ENCODE measurements at regions not wholly inside any gene's neighbourhood (a gene's known extent, or its start where the extent isn't known, plus 50 kb on each side); places are given as distances from the start of the nearest gene placed in this dataset.

GRCh38 chr18:55932675-55933074, 344.7 kb upstream of the TCF4 start:
- H2AFZ ChIP-seq (ENCODE audit: insufficient read depth, low read depth, low read length, poor library complexity, severe bottlenecking), result no peak overlapping the region
- peaks cover 2 to 10% (median 7%) of the 10 kb centered on the region in 7 donors for H3K9me3 Mint-ChIP-seq
- peaks cover 0 to 4% (median 0%) of the 10 kb centered on the region in 3 donors for H3K27me3 Mint-ChIP-seq (ENCODE audit: low read depth in 3 of 3)
- intact Hi-C loops (cut with micrococcal nuclease), result no loop called here
- H3K9me3 ChIP-seq (replicated peaks in 1 of 2; ENCODE audit: control insufficient read depth in 1 of 2, insufficient read depth in 1 of 2, low read length in 2 of 2), result peaks cover 0 to 8% of the 10 kb centered on the region in 2 donors
- H3K36me3 ChIP-seq (replicated peaks in 1 of 2; ENCODE audit: control insufficient read depth in 1 of 2, insufficient read depth in 2 of 2, low read length in 2 of 2), result no peaks in the 10 kb centered on the region
- 100% methylated on average over 1 of the region's 1 CpG for WGBS (ENCODE audit: insufficient coverage)
- no peaks in the 10 kb centered on the region for H4K20me1 ChIP-seq (ENCODE audit: insufficient read depth, low read length)
- H3K79me2 ChIP-seq (ENCODE audit: insufficient read depth, low read length), result no peaks in the 10 kb centered on the region
- no peak overlapping the region for H3K4me3 ChIP-seq (replicated peaks in 1 of 3; ENCODE audit: low read depth in 2 of 3, low read length in 3 of 3)
- no peaks in the 10 kb centered on the region for H3K36me3 Mint-ChIP-seq
- H3K27ac Mint-ChIP-seq, result no peak overlapping the region
- no peak overlapping the region for H3K4me2 ChIP-seq (replicated peaks; ENCODE audit: extremely low read depth, low read length, poor library complexity, severe bottlenecking)
- H3K4me1 ChIP-seq (ENCODE audit: control insufficient read depth in 1 of 2, insufficient read depth in 2 of 2, low read length in 2 of 2), result no peaks in the 10 kb centered on the region
- H3K27me3 ChIP-seq (ENCODE audit: control insufficient read depth in 2 of 2, insufficient read depth in 2 of 2, low read length in 2 of 2), result no peaks in the 10 kb centered on the region
- no peak for DNase-seq
- H3K9ac ChIP-seq (ENCODE audit: insufficient read depth, low read length, poor library complexity, severe bottlenecking), result no peak overlapping the region
- no peak overlapping the region for H3K4me3 Mint-ChIP-seq
- no peaks in the 10 kb centered on the region for H3K4me1 Mint-ChIP-seq
- H3K27ac ChIP-seq (ENCODE audit: low read depth in 1 of 2, low read length in 2 of 2), result no peak overlapping the region
- TF ChIP-seq CTCF (IDR thresholded peaks at IDR 0.05), result no peak

- Mint-ChIP-seq H3K4me1 (no peaks in the 10 kb centered on the region), H3K36me3 (no peaks in the 10 kb centered on the region), H3K27me3 (ENCODE audit: low read depth in 3 of 3) (peaks cover 0 to 4% (median 0%) of the 10 kb centered on the region in 3 donors), H3K27ac (no peak overlapping the region), H3K9me3 (peaks cover 1 to 13% (median 5%) of the 10 kb centered on the region in 7 donors), H3K4me3 (no peak overlapping the region)
- no peak for TF ChIP-seq CTCF (IDR thresholded peaks at IDR 0.05)
- no peaks in the 10 kb centered on the region for H3K36me3 ChIP-seq (replicated peaks in 1 of 2; ENCODE audit: control insufficient read depth in 1 of 2, insufficient read depth in 2 of 2, low read length in 2 of 2)
- DNase-seq, result no peak
- H3K9ac ChIP-seq (ENCODE audit: insufficient read depth, low read length, poor library complexity, severe bottlenecking), result no peak overlapping the region
- no peak overlapping the region for H3K4me2 ChIP-seq (replicated peaks; ENCODE audit: extremely low read depth, low read length, poor library complexity, severe bottlenecking)
- no peak overlapping the region for H3K4me3 ChIP-seq (replicated peaks in 1 of 3; ENCODE audit: low read depth in 2 of 3, low read length in 3 of 3)
- no CpG with 5 or more reads among the region's 3 CpGs for whole genome bisulfite sequencing (ENCODE audit: insufficient coverage)
- peaks cover 0 to 8% of the 10 kb centered on the region in 2 donors for H3K9me3 ChIP-seq (replicated peaks in 1 of 2; ENCODE audit: control insufficient read depth in 1 of 2, insufficient read depth in 1 of 2, low read length in 2 of 2)
- H4K20me1 ChIP-seq (ENCODE audit: insufficient read depth, low read length), result no peaks in the 10 kb centered on the region
- H3K4me1 ChIP-seq (ENCODE audit: control insufficient read depth in 1 of 2, insufficient read depth in 2 of 2, low read length in 2 of 2), result no peaks in the 10 kb centered on the region
- intact Hi-C loops (cut with micrococcal nuclease), result no loop called here
- no peaks in the 10 kb centered on the region for H3K79me2 ChIP-seq (ENCODE audit: insufficient read depth, low read length)
- H3K27me3 ChIP-seq (ENCODE audit: control insufficient read depth in 2 of 2, insufficient read depth in 2 of 2, low read length in 2 of 2), result no peaks in the 10 kb centered on the region
- H2AFZ ChIP-seq (ENCODE audit: insufficient read depth, low read depth, low read length, poor library complexity, severe bottlenecking), result no peak overlapping the region
- no peak overlapping the region for H3K27ac ChIP-seq (ENCODE audit: low read depth in 1 of 2, low read length in 2 of 2)
Measured at GRCh38 chr18:55927831-55928230, 339.8 kb upstream of the TCF4 start.
